Activated CD4-positive, alpha-beta T cell treated with anti-CD3 and anti-CD28 coated beads, Interleukin-10, Interleukin-2, amounts not matched to agents 100 ng/mL and 50 ng/mL, durations not matched to agents 16 hours and 8 hours (primary cell): ENCODE measurements at regions not wholly inside any gene's neighbourhood (a gene's known extent, or its start where the extent isn't known, plus 50 kb on each side); places are given as distances from the start of the nearest gene placed in this dataset.

Experiments used
- DNase-seq: peaks from one replicate; pipeline ENCODE4 v3.0.0-alpha.2; 2020

DNA sequence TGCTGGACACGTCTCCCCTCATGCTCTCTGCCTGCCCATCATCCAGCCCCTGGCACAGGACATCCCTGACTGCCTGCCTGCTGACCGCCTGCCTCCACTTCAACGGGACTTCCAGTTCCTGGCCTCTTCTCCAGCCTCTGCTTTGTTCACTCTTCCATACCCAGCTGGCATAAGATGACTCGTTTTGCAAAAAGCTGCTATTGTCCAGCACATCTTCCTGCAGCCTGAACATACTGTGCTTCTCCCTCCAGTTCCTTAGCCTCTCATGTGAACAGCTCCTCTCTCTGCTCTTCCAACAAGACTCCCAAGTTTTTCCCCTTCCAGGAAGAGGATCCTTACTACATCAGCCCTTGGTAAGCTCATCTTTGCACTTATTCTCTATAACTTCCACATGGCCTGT is 62.4 kb upstream of the SKOR2 start:
- DNase-seq: no peak

DNA sequence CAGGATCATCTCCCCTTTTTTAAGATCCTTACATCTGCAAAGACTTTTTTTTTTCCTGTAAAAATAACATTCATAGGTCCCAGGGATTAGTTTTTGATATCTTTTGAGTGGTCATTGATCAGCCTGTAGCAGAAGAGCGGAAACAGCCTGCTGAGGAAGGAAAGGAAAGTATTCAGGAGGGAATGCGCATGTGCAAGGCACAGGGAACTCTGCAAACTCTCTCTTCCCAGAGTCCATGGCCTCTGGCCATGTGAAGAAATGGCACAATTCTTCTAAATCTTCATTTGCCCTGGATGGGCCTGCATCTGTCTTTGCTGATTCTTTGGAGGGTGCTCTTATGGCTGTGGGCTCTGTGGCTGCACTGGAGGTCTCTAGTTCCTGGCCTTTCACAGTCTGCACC is 60.1 kb upstream of the SKOR2 start:
- no peak for DNase-seq
